GM12878 (cell line): ENCODE measurements at regions not wholly inside any gene's neighbourhood (a gene's known extent, or its start where the extent isn't known, plus 50 kb on each side); places are given as distances from the start of the nearest gene placed in this dataset.

Experiments used
- BCL11A ChIP-seq: IDR thresholded peaks from 2 replicates; pipeline ENCODE4 v1.6.1; 2011; ENCODE audit warnings: low read depth, low read length
- BCL3 ChIP-seq: IDR thresholded peaks from 2 replicates; pipeline ENCODE4 v1.6.1; 2011; ENCODE audit warnings: borderline replicate concordance, low read depth, mild to moderate bottlenecking, moderate library complexity, low read length; ENCODE audit not compliant: insufficient read depth, poor library complexity, severe bottlenecking
- CREM ChIP-seq: IDR thresholded peaks from 2 replicates; pipeline ENCODE4 v1.6.1; 2014; ENCODE audit warnings: antibody characterized with exemption, low read depth
- DPF2 ChIP-seq: fragments of 450-650 bp; IDR thresholded peaks from 2 replicates; pipeline ENCODE4 v1.6.1; 2017; ENCODE audit warnings: mild to moderate bottlenecking
- IRF3 ChIP-seq: fragments of 450-650 bp; IDR thresholded peaks from 2 replicates; pipeline ENCODE4 v1.6.1; 2014; ENCODE audit warnings: mild to moderate bottlenecking
- IRF4 ChIP-seq: IDR thresholded peaks from 2 replicates; pipeline ENCODE4 v1.6.1; 2011; ENCODE audit warnings: low read depth, low read length
- MEF2B ChIP-seq: fragments of 450-650 bp; IDR thresholded peaks from 2 replicates; pipeline ENCODE4 v1.6.1; 2018; ENCODE audit warnings: mild to moderate bottlenecking, moderate library complexity; ENCODE audit not compliant: partially characterized antibody, poor library complexity, severe bottlenecking
- MTA3 ChIP-seq: IDR thresholded peaks from 2 replicates; pipeline ENCODE4 v1.6.1; 2012; ENCODE audit warnings: low read length, inconsistent platforms, borderline replicate concordance
- MXI1 ChIP-seq: fragments of 150-350 bp; IDR thresholded peaks from 2 replicates; pipeline ENCODE4 v1.6.1; 2011; ENCODE audit warnings: low read depth, mild to moderate bottlenecking, inconsistent platforms, low read length, improper control_type of control experiment
- PBX3 ChIP-seq: IDR thresholded peaks from 2 replicates; pipeline ENCODE4 v1.6.1; 2011; ENCODE audit warnings: mild to moderate bottlenecking, low read depth, low read length, moderate library complexity; ENCODE audit not compliant: insufficient replicate concordance
- TCF3 ChIP-seq: IDR thresholded peaks from 2 replicates; pipeline ENCODE4 v1.6.1; 2012; ENCODE audit warnings: low read depth, mild to moderate bottlenecking, low read length, borderline replicate concordance; ENCODE audit not compliant: insufficient read depth
- YBX1 ChIP-seq: fragments of 450-650 bp; IDR thresholded peaks from 2 replicates; pipeline ENCODE4 v1.6.1; 2016; ENCODE audit warnings: antibody characterized with exemption
- TF ChIP-seq, protein P1 (sequence below): fragments of 450-650 bp; IDR thresholded peaks from 2 replicates; pipeline ENCODE4 v1.6.1; 2018; ENCODE audit warnings: mild to moderate bottlenecking, low read depth, moderate library complexity; ENCODE audit not compliant: partially characterized antibody

GRCh38 chr6:145451029-145451428 lies 284.3 kb downstream of the EPM2A start (continued):
- no peak for TF ChIP-seq IRF4
- no peak for TF ChIP-seq IRF3
- no peak for TF ChIP-seq BCL11A
- TF ChIP-seq CREM, result no peak
- no peak for TF ChIP-seq MTA3
- TF ChIP-seq, protein P1, sequence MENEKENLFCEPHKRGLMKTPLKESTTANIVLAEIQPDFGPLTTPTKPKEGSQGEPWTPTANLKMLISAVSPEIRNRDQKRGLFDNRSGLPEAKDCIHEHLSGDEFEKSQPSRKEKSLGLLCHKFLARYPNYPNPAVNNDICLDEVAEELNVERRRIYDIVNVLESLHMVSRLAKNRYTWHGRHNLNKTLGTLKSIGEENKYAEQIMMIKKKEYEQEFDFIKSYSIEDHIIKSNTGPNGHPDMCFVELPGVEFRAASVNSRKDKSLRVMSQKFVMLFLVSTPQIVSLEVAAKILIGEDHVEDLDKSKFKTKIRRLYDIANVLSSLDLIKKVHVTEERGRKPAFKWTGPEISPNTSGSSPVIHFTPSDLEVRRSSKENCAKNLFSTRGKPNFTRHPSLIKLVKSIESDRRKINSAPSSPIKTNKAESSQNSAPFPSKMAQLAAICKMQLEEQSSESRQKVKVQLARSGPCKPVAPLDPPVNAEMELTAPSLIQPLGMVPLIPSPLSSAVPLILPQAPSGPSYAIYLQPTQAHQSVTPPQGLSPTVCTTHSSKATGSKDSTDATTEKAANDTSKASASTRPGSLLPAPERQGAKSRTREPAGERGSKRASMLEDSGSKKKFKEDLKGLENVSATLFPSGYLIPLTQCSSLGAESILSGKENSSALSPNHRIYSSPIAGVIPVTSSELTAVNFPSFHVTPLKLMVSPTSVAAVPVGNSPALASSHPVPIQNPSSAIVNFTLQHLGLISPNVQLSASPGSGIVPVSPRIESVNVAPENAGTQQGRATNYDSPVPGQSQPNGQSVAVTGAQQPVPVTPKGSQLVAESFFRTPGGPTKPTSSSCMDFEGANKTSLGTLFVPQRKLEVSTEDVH, result no peak
- TF ChIP-seq BCL3, result no peak
- TF ChIP-seq PBX3, result no peak
- no peak for TF ChIP-seq MXI1
- TF ChIP-seq TCF3, result no peak
- no peak for TF ChIP-seq MEF2B
- no peak for TF ChIP-seq DPF2
- no peak for TF ChIP-seq YBX1
- TF ChIP-seq, all 136 proteins: peak for 0
